Liver (tissue), 7 donors: ENCODE measurements at regions not wholly inside any gene's neighbourhood (a gene's known extent, or its start where the extent isn't known, plus 50 kb on each side); places are given as distances from the start of the nearest gene placed in this dataset.

Experiments used
- DNase-seq: peaks from one replicate; pipeline ENCODE4 v3.0.0-alpha.2; 2017; ENCODE audit warnings: low spot score
- H3K27ac ChIP-seq, 2 donors: one replicate each; pipeline ENCODE4 v1.7.0; 2013; ENCODE audit warnings: inconsistent platforms in 2 of 2, low read length in 2 of 2, control low read depth in 1 of 2, low read depth in 1 of 2, mild to moderate bottlenecking in 1 of 2
- H3K27me3 ChIP-seq, 4 donors: one replicate each; pipeline versions ENCODE4 v1.6.1 to v1.7.0; 2013; ENCODE audit warnings: low read length in 3 of 4, inconsistent platforms in 1 of 4, mild to moderate bottlenecking in 1 of 4, moderate library complexity in 1 of 4; ENCODE audit not compliant: control insufficient read depth in 4 of 4, insufficient read depth in 4 of 4
- H3K36me3 ChIP-seq, 4 donors: one replicate each; pipeline versions ENCODE4 v1.6.1 to v1.7.0; 2013; ENCODE audit warnings: low read length in 3 of 4, mild to moderate bottlenecking in 3 of 4, low read depth in 1 of 4, moderate library complexity in 1 of 4; ENCODE audit not compliant: control insufficient read depth in 4 of 4, insufficient read depth in 3 of 4
- H3K4me1 ChIP-seq, 4 donors: one replicate each; pipeline versions ENCODE4 v1.6.1 to v1.7.0; 2013; ENCODE audit warnings: low read length in 3 of 4, mild to moderate bottlenecking in 3 of 4, moderate library complexity in 1 of 4; ENCODE audit not compliant: control insufficient read depth in 4 of 4, insufficient read depth in 4 of 4
- H3K4me3 ChIP-seq, 3 donors: one replicate each; pipeline versions ENCODE4 v1.6.1 to v1.7.0; 2013; ENCODE audit warnings: low read length in 3 of 3, control low read depth in 1 of 3, low read depth in 1 of 3, mild to moderate bottlenecking in 1 of 3
- H3K9ac ChIP-seq, 2 donors: one replicate each; pipeline ENCODE4 v1.7.0; 2013; ENCODE audit warnings: low read length in 2 of 2, mild to moderate bottlenecking in 2 of 2, moderate library complexity in 2 of 2, control low read depth in 1 of 2, low read depth in 1 of 2
- H3K9me3 ChIP-seq, 4 donors: one replicate each; pipeline versions ENCODE4 v1.6.1 to v1.7.0; 2013; ENCODE audit warnings: low read length in 3 of 4; ENCODE audit not compliant: control insufficient read depth in 4 of 4
- ATF3 ChIP-seq: IDR thresholded peaks from 2 replicates; pipeline ENCODE4 v1.6.1; 2016; ENCODE audit warnings: antibody characterized with exemption
- EGR1 ChIP-seq, 2 donors: IDR thresholded peaks; 2 replicates each; pipeline ENCODE4 v1.6.1; 2016 to 2018; ENCODE audit warnings: antibody characterized with exemption in 2 of 2, low read depth in 2 of 2
- FOXA1 ChIP-seq: IDR thresholded peaks from 2 replicates; pipeline ENCODE4 v1.6.1; 2016; ENCODE audit warnings: antibody characterized with exemption
- FOXA2 ChIP-seq: IDR thresholded peaks from 2 replicates; pipeline ENCODE4 v1.6.1; 2016; ENCODE audit warnings: antibody characterized with exemption
- GABPA ChIP-seq, 2 donors: IDR thresholded peaks in 1 of 2; conservative IDR thresholded peaks in 1 of 2; 2 replicates each; pipeline ENCODE4 v1.6.1; 2016; ENCODE audit warnings: antibody characterized with exemption in 2 of 2, mild to moderate bottlenecking in 1 of 2, moderate library complexity in 1 of 2
- HNF4A ChIP-seq, 2 donors: conservative IDR thresholded peaks; 2 replicates each; pipeline ENCODE4 v1.6.1; 2016; ENCODE audit warnings: antibody characterized with exemption in 2 of 2, mild to moderate bottlenecking in 2 of 2
- HNF4G ChIP-seq: IDR thresholded peaks from 2 replicates; pipeline ENCODE4 v1.6.1; 2016; ENCODE audit warnings: antibody characterized with exemption
- JUND ChIP-seq, 2 donors: IDR thresholded peaks; 2 replicates each; pipeline ENCODE4 v1.6.1; 2016; ENCODE audit warnings: antibody characterized with exemption in 2 of 2
- MAX ChIP-seq: IDR thresholded peaks from 2 replicates; pipeline ENCODE4 v1.6.1; 2016; ENCODE audit warnings: antibody characterized with exemption
- NR2F2 ChIP-seq: IDR thresholded peaks from 2 replicates; pipeline ENCODE4 v1.6.1; 2016; ENCODE audit warnings: antibody characterized with exemption
- RAD21 ChIP-seq, 2 donors: IDR thresholded peaks; 2 replicates each; pipeline ENCODE4 v1.6.1; 2016; ENCODE audit warnings: antibody characterized with exemption in 2 of 2, mild to moderate bottlenecking in 2 of 2
- REST ChIP-seq: IDR thresholded peaks from 2 replicates; pipeline ENCODE4 v1.6.1; 2016; ENCODE audit warnings: antibody characterized with exemption, mild to moderate bottlenecking
- RXRA ChIP-seq, 2 donors: IDR thresholded peaks; 2 replicates each; pipeline ENCODE4 v1.6.1; 2017 to 2018; ENCODE audit warnings: antibody characterized with exemption in 2 of 2, mild to moderate bottlenecking in 1 of 2
- SP1 ChIP-seq: IDR thresholded peaks from 2 replicates; pipeline ENCODE4 v1.6.1; 2018; ENCODE audit warnings: antibody characterized with exemption, mild to moderate bottlenecking
- TAF1 ChIP-seq: conservative IDR thresholded peaks from 2 replicates; pipeline ENCODE4 v1.6.1; 2016; ENCODE audit warnings: antibody characterized with exemption, mild to moderate bottlenecking
- YY1 ChIP-seq: IDR thresholded peaks from 2 replicates; pipeline ENCODE4 v1.6.1; 2016; ENCODE audit warnings: antibody characterized with exemption, mild to moderate bottlenecking
- ZBTB33 ChIP-seq: IDR thresholded peaks from 2 replicates; pipeline ENCODE4 v1.6.1; 2016; ENCODE audit warnings: antibody characterized with exemption
- WGBS: extraction: QIAGEN DNeasy Blood & Tissue Kit; methylation state at CpG from one replicate; pipeline ENCODE4 v1.1.7; 2013; 5-methylcytosine and 5-hydroxymethylcytosine counted together
- donor health status: healthy.
- donor health status: healthy.
- donor health status: healthy.
- donor health status: healthy.

- Histone ChIP-seq H3K27me3 (peaks cover 0 to 4% (median 0%) of the 10 kb centered on the region in 4 donors), H3K9ac (no peak overlapping the region), H3K9me3 (no peaks in the 10 kb centered on the region), H3K27ac (no peak overlapping the region), H3K4me1 (no peaks in the 10 kb centered on the region), H3K4me3 (no peak overlapping the region), H3K36me3 (no peaks in the 10 kb centered on the region)
- no peak for TF ChIP-seq JUND (IDR thresholded peaks at IDR 0.05)
- TF ChIP-seq HNF4G: no peak
- no peak for TF ChIP-seq EGR1 (IDR thresholded peaks at IDR 0.05; ENCODE audit: low read depth in 2 of 2)
- no peak for TF ChIP-seq ATF3
- TF ChIP-seq GABPA (IDR thresholded peaks at IDR 0.05 in 1 of 2, conservative IDR thresholded peaks at IDR 0.05 in 1 of 2): no peak
- 26% methylated on average over 2 of the region's 2 CpGs for WGBS
- no peak for DNase-seq
Measured at GRCh38 chr6:4435981-4436445, 300.6 kb upstream of the ECI2 start.

- Histone ChIP-seq H3K9me3 (peaks cover 0 to 1% (median 0%) of the 10 kb centered on the region in 4 donors), H3K36me3 (no peaks in the 10 kb centered on the region), H3K27ac (no peak overlapping the region), H3K9ac (no peak overlapping the region), H3K4me3 (no peak overlapping the region), H3K27me3 (peaks cover 0 to 4% (median 0%) of the 10 kb centered on the region in 4 donors), H3K4me1 (no peaks in the 10 kb centered on the region)
- TF ChIP-seq NR2F2 (no peak), REST (no peak), ATF3 (no peak), FOXA2 (no peak), HNF4A (conservative IDR thresholded peaks at IDR 0.05) (no peak), JUND (IDR thresholded peaks at IDR 0.05) (no peak), HNF4G (no peak), TAF1 (no peak), RXRA (IDR thresholded peaks at IDR 0.05) (no peak), YY1 (no peak)
- 82% methylated on average over 4 of the region's 4 CpGs for WGBS
- no peak for DNase-seq
Measured at GRCh38 chr6:4434655-4435054, 299.3 kb upstream of the ECI2 start.

GRCh38 chr6:4433199-4433598 is 297.8 kb upstream of the ECI2 start:
- Histone ChIP-seq H3K4me3 (no peak overlapping the region), H3K9ac (no peak overlapping the region), H3K9me3 (peaks cover 0 to 2% (median 0%) of the 10 kb centered on the region in 4 donors), H3K27ac (no peak overlapping the region), H3K27me3 (peaks cover 0 to 4% (median 0%) of the 10 kb centered on the region in 4 donors), H3K4me1 (no peaks in the 10 kb centered on the region), H3K36me3 (no peaks in the 10 kb centered on the region)
- 92% methylated on average over 4 of the region's 4 CpGs for WGBS
- TF ChIP-seq EGR1 (IDR thresholded peaks at IDR 0.05; ENCODE audit: low read depth in 2 of 2): no peak
- TF ChIP-seq ATF3: no peak
- TF ChIP-seq FOXA1: no peak
- no peak for TF ChIP-seq TAF1
- TF ChIP-seq SP1: no peak
- no peak for TF ChIP-seq REST
- no peak for TF ChIP-seq NR2F2
- TF ChIP-seq ZBTB33: no peak
- no peak for TF ChIP-seq RAD21 (IDR thresholded peaks at IDR 0.05)
- TF ChIP-seq HNF4A (conservative IDR thresholded peaks at IDR 0.05): no peak
- no peak for TF ChIP-seq FOXA2
- no peak for TF ChIP-seq YY1
- TF ChIP-seq JUND (IDR thresholded peaks at IDR 0.05): no peak
- no peak for TF ChIP-seq MAX
- no peak for TF ChIP-seq HNF4G
- no peak for DNase-seq
